Small intestine (tissue), 7 donors: ENCODE measurements at regions not wholly inside any gene's neighbourhood (a gene's known extent, or its start where the extent isn't known, plus 50 kb on each side); places are given as distances from the start of the nearest gene placed in this dataset.

Experiments
- DNase-seq, 2 donors: peaks; one replicate each; pipeline versions ENCODE4 v3.0.0 to v3.0.0-alpha.2; 2013
- FAIRE-seq: peaks from 2 replicates; lab custom pipeline; 2012; peaks lifted over from hg19 to GRCh38; lab: Jason Lieb, UNC
- H3K27ac ChIP-seq, 3 donors: one replicate each; pipeline ENCODE4 v1.5.1; 2013; ENCODE audit warnings: low read length in 2 of 3, mild to moderate bottlenecking in 2 of 3, control low read depth in 1 of 3, inconsistent platforms in 1 of 3, low read depth in 1 of 3, moderate library complexity in 1 of 3
- H3K27me3 ChIP-seq, 3 donors: one replicate each; pipeline ENCODE4 v1.6.1; 2013; ENCODE audit warnings: low read length in 3 of 3, inconsistent platforms in 1 of 3; ENCODE audit not compliant: control insufficient read depth in 3 of 3, insufficient read depth in 3 of 3
- H3K36me3 ChIP-seq, 3 donors: one replicate each; pipeline ENCODE4 v1.6.1; 2013; ENCODE audit warnings: low read length in 3 of 3, inconsistent platforms in 1 of 3, low read depth in 1 of 3, mild to moderate bottlenecking in 1 of 3, moderate library complexity in 1 of 3; ENCODE audit not compliant: control insufficient read depth in 3 of 3, insufficient read depth in 2 of 3
- H3K4me1 ChIP-seq, 3 donors: one replicate each; pipeline ENCODE4 v1.6.1; 2013; ENCODE audit warnings: low read length in 2 of 3, inconsistent platforms in 1 of 3, low read depth in 1 of 3, mild to moderate bottlenecking in 1 of 3, moderate library complexity in 1 of 3; ENCODE audit not compliant: control insufficient read depth in 3 of 3, insufficient read depth in 2 of 3
- H3K4me3 ChIP-seq, 3 donors: one replicate each; pipeline ENCODE4 v1.5.1; 2013; ENCODE audit warnings: low read length in 3 of 3, control low read depth in 1 of 3, inconsistent platforms in 1 of 3, low read depth in 1 of 3, mild to moderate bottlenecking in 1 of 3, moderate library complexity in 1 of 3
- H3K9me3 ChIP-seq, 2 donors: one replicate each; pipeline ENCODE4 v1.6.1; 2013; ENCODE audit warnings: low read depth in 1 of 2, low read length in 1 of 2; ENCODE audit not compliant: control insufficient read depth in 2 of 2, insufficient read depth in 1 of 2
- WGBS, 3 donors: extraction: QIAGEN DNeasy Blood & Tissue Kit; methylation state at CpG; one replicate each; pipeline ENCODE4 v1.1.7; 2013; 5-methylcytosine and 5-hydroxymethylcytosine counted together
- donor health status: healthy with polysubstance abuse.
- donor health status: control.
- donor health status: control.
- donor health status: Bipolar disorder and iron deficiency.
- donor health status: healthy.

DNA sequence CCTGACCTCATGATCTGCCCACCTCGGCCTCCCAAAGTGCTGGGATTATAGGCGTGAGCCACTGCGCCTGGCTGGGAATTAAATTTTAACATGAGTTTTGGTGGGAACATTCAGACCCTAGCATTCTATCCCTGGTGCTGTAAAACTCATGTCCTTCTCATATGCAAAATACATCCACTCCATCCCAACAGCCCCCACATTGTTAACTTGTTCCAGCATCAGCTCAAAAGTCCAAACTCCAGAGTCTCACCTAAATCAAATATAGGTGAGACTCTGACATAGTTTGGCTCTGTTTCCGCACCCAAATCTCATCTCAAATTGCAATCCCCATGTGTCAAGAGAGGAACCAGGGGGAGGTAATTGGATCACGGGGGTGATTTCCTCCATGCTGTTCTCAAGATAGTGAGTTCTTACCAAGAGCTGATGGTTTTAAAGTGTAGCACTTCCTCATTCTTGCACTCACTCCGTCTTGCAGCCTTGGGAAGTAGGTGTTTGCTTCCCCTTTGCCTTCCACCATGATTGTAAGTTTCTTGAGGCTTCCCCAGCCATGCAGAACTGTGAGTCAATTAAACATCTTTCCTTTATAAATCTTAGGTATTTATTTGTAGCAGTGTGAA lies 96.2 kb upstream of the PLCL2 start:
- DNase-seq = no peak
- no peaks in the 10 kb centered on the region for H3K4me1 ChIP-seq
- FAIRE-seq = no peak
- H3K9me3 ChIP-seq = peaks cover 0 to 2% of the 10 kb centered on the region in 2 donors
- H3K27me3 ChIP-seq = no peaks in the 10 kb centered on the region
- 79 to 80% (median 79%) methylated on average over 5 to 6 of the region's 6 CpGs for WGBS, 3 donors
- H3K27ac ChIP-seq = no peak overlapping the region
- no peaks in the 10 kb centered on the region for H3K36me3 ChIP-seq
- H3K4me3 ChIP-seq = no peak overlapping the region

DNA sequence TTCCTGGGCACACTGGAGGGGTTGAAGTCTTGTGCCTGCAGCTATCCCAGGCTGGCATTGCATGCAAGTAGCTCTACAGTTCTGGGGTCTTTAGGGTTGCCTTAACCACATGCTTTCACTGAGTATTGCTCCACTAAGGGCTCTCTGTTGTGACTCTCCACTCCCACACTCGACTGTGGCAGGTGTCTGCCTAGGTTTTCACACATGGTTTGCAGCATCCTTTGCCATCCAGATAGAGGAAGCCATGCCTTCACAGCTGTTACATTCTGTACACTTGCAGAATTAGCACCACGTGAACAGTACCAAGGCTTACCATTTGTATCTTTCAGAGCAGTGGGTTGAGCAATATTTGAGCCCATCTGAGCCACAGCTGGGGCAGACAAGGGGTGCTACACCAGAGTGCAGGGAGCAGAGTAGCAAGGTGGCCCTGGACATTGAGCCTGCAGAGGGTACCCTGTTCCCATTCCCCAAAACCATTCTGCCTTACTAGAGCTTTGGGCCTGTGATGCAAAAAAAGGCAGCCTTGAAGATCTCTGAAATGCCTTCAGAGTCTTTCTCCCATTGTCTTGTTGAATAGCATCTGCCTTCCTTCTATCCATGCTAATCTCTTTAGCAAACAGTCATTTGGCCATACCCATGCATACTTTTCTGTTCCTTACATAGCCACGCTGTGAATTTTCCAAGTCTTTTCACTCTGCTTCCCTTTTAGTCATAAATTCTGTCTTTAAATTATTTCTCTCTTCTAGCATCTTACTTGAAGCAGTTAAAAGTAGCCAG lies 95.2 kb upstream of the PLCL2 start:
- Histone ChIP-seq H3K36me3 (no peaks in the 10 kb centered on the region), H3K27me3 (no peaks in the 10 kb centered on the region), H3K9me3 (peaks cover 0 to 2% of the 10 kb centered on the region in 2 donors), H3K27ac (no peak overlapping the region), H3K4me1 (no peaks in the 10 kb centered on the region), H3K4me3 (no peak overlapping the region)
- 73 to 75% (median 75%) methylated on average over 3 of the region's 3 CpGs for WGBS, 3 donors
- DNase-seq (no peak), FAIRE-seq (no peak)

DNA sequence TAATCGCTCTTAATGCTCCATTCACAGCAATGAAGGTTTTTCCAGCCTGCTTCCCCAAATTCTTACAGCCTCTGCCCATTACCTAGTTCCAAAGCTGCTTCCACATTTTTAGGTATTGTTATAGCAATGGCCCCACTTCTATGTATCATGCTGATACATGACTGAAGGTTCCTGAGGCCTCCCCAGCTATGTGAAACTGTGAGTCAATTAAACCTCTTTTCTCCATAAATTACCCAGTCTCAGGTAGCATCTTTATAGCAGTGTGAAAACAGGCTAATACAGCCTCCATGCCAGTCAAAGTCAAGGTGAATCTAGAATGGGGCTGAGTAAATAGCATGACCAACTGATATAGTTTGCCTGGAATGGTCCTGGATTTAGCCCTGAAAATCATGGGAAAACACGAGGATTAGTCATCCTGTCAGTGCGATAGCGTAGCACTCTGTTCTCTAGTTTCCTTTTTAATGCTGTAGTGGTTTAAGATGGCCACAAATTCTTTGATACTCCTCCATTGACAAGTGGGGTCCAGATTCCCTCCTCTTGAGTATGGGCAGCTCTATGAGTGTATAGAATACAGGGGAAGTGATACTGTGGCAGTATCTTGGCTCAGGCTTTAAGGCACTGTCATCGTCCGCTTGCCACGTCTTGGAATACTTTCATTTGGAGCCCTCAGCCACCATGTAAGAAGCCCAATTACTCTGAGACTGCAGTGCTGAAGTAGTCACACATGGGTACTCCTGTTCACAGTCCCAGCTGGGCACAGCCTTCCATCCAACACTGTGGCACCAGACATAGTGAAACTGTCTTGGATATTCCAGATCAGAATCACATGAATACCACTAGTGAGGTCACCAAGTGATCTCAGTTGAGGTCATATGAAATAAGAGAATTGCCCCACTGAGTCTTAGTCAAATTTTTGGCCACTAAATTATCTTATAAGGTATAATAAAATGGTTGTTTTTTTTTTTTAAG lies 94.0 kb upstream of the PLCL2 start:
- FAIRE-seq = no peak
- WGBS, 3 donors = 86 to 90% (median 88%) methylated on average over 7 of the region's 7 CpGs
- Histone ChIP-seq H3K4me3 (no peak overlapping the region), H3K4me1 (no peaks in the 10 kb centered on the region), H3K27me3 (no peaks in the 10 kb centered on the region), H3K9me3 (peaks cover 0 to 2% of the 10 kb centered on the region in 2 donors), H3K36me3 (no peaks in the 10 kb centered on the region), H3K27ac (no peak overlapping the region)
- no peak for DNase-seq

DNA sequence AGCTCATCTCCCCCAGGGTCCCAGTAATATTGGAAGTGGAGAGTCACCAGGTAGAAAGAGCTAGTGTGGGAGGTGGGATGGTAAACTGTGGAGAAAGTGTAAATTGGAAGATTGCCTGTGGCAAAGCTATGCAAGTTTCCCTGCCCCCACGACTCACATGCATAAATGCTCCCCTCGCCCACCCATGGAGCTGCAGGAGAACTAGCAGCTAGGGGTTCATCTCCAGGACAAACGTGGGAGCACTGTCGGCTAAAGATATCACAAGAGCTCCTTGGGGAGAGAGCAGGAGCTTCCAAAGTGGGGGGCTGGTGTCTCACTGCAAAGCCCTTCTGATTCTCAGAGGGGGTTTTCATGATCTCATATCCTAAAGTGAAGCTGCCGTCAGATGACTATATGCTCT lies 91.4 kb upstream of the PLCL2 start:
- Histone ChIP-seq H3K27ac (no peak overlapping the region), H3K4me1 (no peaks in the 10 kb centered on the region), H3K9me3 (no peaks in the 10 kb centered on the region), H3K27me3 (no peaks in the 10 kb centered on the region), H3K4me3 (no peak overlapping the region), H3K36me3 (no peaks in the 10 kb centered on the region)
- 66 to 72% (median 71%) methylated on average over 5 of the region's 5 CpGs for WGBS, 3 donors
- DNase-seq (no peak), FAIRE-seq (no peak)

DNA sequence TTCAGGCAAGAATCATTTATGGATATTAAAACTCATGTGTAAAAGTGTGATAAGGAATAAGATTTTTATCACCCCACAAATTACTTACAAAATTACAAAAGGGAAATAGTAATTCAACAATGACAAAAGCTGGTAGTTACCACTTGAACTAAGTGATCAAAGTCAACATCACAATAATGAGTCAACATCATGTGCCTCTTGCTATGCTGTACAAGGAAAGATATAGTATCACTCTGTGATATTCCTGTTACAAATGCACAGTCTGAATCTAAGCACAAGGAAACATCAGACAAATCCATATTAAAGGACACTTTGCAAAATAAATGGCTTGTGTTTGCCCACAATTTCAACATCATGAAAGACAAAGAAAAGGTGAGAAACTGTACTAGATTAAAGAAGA lies 90.5 kb upstream of the PLCL2 start:
- Histone ChIP-seq H3K36me3 (no peaks in the 10 kb centered on the region), H3K27ac (no peak overlapping the region), H3K9me3 (no peaks in the 10 kb centered on the region), H3K4me3 (no peak overlapping the region), H3K27me3 (no peaks in the 10 kb centered on the region), H3K4me1 (no peaks in the 10 kb centered on the region)
- FAIRE-seq (no peak), DNase-seq (no peak)

DNA sequence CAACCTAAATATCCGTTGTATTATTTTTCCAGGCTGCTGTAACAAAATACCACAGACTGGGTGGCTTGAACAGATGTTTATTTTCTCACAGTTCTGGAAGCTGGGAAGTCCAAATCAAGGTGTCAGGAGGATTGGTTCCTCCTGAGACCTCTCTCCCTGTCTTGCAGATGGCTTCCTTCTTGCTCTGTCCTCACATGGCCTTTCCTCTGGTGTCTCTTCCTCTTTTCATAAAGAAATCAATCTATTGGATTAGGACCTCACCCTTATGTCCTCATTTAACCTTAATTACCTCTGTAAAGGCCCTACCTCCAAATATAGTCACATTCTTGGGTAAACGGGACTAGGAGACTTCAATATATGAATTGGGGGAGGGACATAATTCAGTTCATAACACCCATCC lies 89.2 kb upstream of the PLCL2 start:
- Histone ChIP-seq H3K36me3 (no peaks in the 10 kb centered on the region), H3K4me1 (no peaks in the 10 kb centered on the region), H3K27ac (no peak overlapping the region), H3K9me3 (no peaks in the 10 kb centered on the region), H3K27me3 (no peaks in the 10 kb centered on the region), H3K4me3 (no peak overlapping the region)
- WGBS, 3 donors = 63 to 66% (median 66%) methylated on average over 2 of the region's 2 CpGs
- DNase-seq = no peak
- no peak for FAIRE-seq

DNA sequence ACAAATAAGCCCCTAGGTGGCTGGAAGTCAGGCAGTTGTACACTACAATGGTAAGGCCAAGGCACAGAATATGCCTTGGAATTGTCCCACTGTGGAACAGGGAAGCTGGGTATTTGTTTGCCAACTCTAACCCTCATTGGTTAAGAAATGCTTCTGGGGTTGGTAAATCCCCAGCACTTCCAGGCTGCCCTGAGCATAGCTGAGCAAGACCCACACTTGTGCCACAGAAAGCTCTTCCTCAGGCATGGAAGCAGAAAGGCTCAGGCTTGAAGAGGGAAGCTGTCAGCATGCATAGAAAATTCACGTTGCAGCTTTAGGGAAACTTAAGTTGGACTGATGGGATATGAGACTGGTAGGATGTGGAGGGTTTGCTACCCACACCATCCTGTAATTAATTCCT lies 86.9 kb upstream of the PLCL2 start:
- no peaks in the 10 kb centered on the region for H3K27me3 ChIP-seq
- H3K4me3 ChIP-seq = no peak overlapping the region
- H3K4me1 ChIP-seq = no peaks in the 10 kb centered on the region
- WGBS, 3 donors = 71 to 84% (median 83%) methylated on average over 1 of the region's 1 CpG
- DNase-seq (no peak), FAIRE-seq (no peak)
- H3K36me3 ChIP-seq = no peaks in the 10 kb centered on the region
- no peaks in the 10 kb centered on the region for H3K9me3 ChIP-seq
- H3K27ac ChIP-seq = no peak overlapping the region

DNA sequence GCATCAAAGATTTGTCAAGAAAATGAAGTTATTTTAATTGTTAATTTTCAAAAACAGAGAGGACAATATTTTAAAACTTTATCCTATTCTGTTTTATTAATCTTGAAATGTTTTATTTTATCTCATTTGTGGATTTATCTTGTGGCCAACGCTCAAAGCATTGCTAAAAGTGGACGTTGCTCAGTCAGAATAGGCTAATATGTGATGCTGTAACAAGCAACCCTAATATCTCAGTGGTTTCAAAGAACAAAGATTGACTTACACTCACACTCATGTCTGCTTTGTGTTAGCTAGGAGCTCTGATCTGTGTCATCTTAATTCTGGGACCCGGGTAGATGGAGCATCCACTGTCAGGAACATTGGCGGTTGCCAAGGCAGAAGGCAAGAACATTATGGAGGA lies 86.0 kb upstream of the PLCL2 start:
- Histone ChIP-seq H3K4me3 (no peak overlapping the region), H3K27me3 (peaks cover 0 to 2% (median 0%) of the 10 kb centered on the region in 3 donors), H3K9me3 (no peaks in the 10 kb centered on the region), H3K36me3 (no peaks in the 10 kb centered on the region), H3K27ac (no peak overlapping the region), H3K4me1 (no peaks in the 10 kb centered on the region)
- 88 to 93% (median 90%) methylated on average over 4 of the region's 4 CpGs for WGBS, 3 donors
- no peak for FAIRE-seq
- DNase-seq = no peak
